Neural progenitor cell (in vitro differentiated cells): ENCODE measurements at regions not wholly inside any gene's neighbourhood (a gene's known extent, or its start where the extent isn't known, plus 50 kb on each side); places are given as distances from the start of the nearest gene placed in this dataset.

Experiments used
- DNase-seq: peaks from one replicate; pipeline ENCODE4 v3.0.0-alpha.2; 2016; ENCODE audit warnings: low spot score
- H2AFZ ChIP-seq: fragments of 200-600 bp; sonication (generic); replicated peaks from 2 replicates; pipeline ENCODE4 v1.6.1; 2016; ENCODE audit warnings: antibody characterized with exemption
- H3F3A ChIP-seq: fragments of 200-600 bp; sonication (generic); 2 replicates; pipeline ENCODE4 v1.6.1; 2016; ENCODE audit warnings: antibody characterized with exemption, low read depth
- H3K27ac ChIP-seq: fragments of 200-600 bp; sonication (generic); 2 replicates; pipeline ENCODE4 v1.5.1; 2016; ENCODE audit warnings: mild to moderate bottlenecking
- H3K27me3 ChIP-seq: fragments of 200-600 bp; sonication (generic); 2 replicates; pipeline ENCODE4 v1.6.1; 2016; ENCODE audit warnings: mild to moderate bottlenecking, moderate library complexity
- H3K36me3 ChIP-seq: fragments of 200-600 bp; sonication (generic); 2 replicates; pipeline ENCODE4 v1.5.1; 2016
- H3K4me1 ChIP-seq: fragments of 200-600 bp; sonication (generic); 2 replicates; pipeline ENCODE4 v1.6.1; 2016; ENCODE audit warnings: mixed run types
- H3K4me2 ChIP-seq: fragments of 200-600 bp; sonication (generic); 2 replicates; pipeline ENCODE4 v1.6.1; 2016
- H3K4me3 ChIP-seq: fragments of 200-600 bp; sonication (generic); 2 replicates; pipeline ENCODE4 v1.5.1; 2016
- H3K79me2 ChIP-seq: fragments of 200-600 bp; sonication (generic); 2 replicates; pipeline ENCODE4 v1.6.1; 2016; ENCODE audit warnings: low read depth
- H3K9ac ChIP-seq: fragments of 200-600 bp; sonication (generic); 2 replicates; pipeline ENCODE4 v1.6.1; 2016
- H3K9me3 ChIP-seq: fragments of 200-600 bp; sonication (generic); 2 replicates; pipeline ENCODE4 v1.5.1; 2016; ENCODE audit warnings: low read depth
- H4K20me1 ChIP-seq: fragments of 200-600 bp; sonication (generic); 2 replicates; pipeline ENCODE4 v1.6.1; 2016; ENCODE audit warnings: low read depth
- H3K27ac Mint-ChIP-seq: 3 replicates; pipeline ENCODE4 v1.8.0; 2021; ENCODE audit warnings: mixed read lengths
- H3K27me3 Mint-ChIP-seq: 2 replicates; pipeline ENCODE4 v1.8.0; 2022; ENCODE audit warnings: low read depth, mild to moderate bottlenecking, inconsistent platforms, moderate library complexity, mixed read lengths; ENCODE audit not compliant: insufficient read depth
- H3K36me3 Mint-ChIP-seq: 3 replicates; pipeline ENCODE4 v1.8.0; 2021; ENCODE audit warnings: mixed read lengths
- H3K4me1 Mint-ChIP-seq: 3 replicates; pipeline ENCODE4 v1.8.0; 2021; ENCODE audit warnings: mixed read lengths
- H3K4me3 Mint-ChIP-seq: 3 replicates; pipeline ENCODE4 v1.8.0; 2021; ENCODE audit warnings: mild to moderate bottlenecking, moderate library complexity, mixed read lengths
- H3K9me3 Mint-ChIP-seq: 3 replicates; pipeline ENCODE4 v1.8.0; 2020; ENCODE audit warnings: mixed read lengths
- CTCF ChIP-seq: fragments of 200-600 bp; sonication (generic); IDR thresholded peaks from 2 replicates; pipeline ENCODE4 v1.5.1; 2017; ENCODE audit warnings: antibody characterized with exemption, mild to moderate bottlenecking
- EZH2 ChIP-seq: fragments of 200-600 bp; sonication (generic); IDR thresholded peaks from 2 replicates; pipeline ENCODE4 v1.6.1; 2017; ENCODE audit warnings: antibody characterized with exemption, mild to moderate bottlenecking, moderate library complexity
- EZH2phosphoT487 ChIP-seq: fragments of 200-600 bp; sonication (generic); IDR thresholded peaks from 2 replicates; pipeline ENCODE4 v1.6.1; 2017; ENCODE audit warnings: antibody characterized with exemption

GRCh38 chrX:38500141-38500540, 61.2 kb upstream of the TSPAN7 start:
- H3K4me1 Mint-ChIP-seq: no peaks in the 10 kb centered on the region
- H2AFZ ChIP-seq: no peak overlapping the region
- no peak overlapping the region for H3K27ac Mint-ChIP-seq

GRCh38 chrX:38500866-38501265, 60.5 kb upstream of the TSPAN7 start:
- H3F3A ChIP-seq: no peaks in the 10 kb centered on the region
- H3K9me3 ChIP-seq: peaks cover 9% of the 10 kb centered on the region
- no peak overlapping the region for H3K4me3 Mint-ChIP-seq
- no peak overlapping the region for H3K9ac ChIP-seq
- H3K27me3 ChIP-seq: no peaks in the 10 kb centered on the region
- H3K36me3 ChIP-seq: no peaks in the 10 kb centered on the region
- no peaks in the 10 kb centered on the region for H4K20me1 ChIP-seq
- no peak overlapping the region for H3K27ac Mint-ChIP-seq
- H3K4me1 ChIP-seq: no peaks in the 10 kb centered on the region
- H3K27me3 Mint-ChIP-seq: peaks cover 5% of the 10 kb centered on the region
- no peaks in the 10 kb centered on the region for H3K4me1 Mint-ChIP-seq
- no peak overlapping the region for H3K4me2 ChIP-seq
- H3K36me3 Mint-ChIP-seq: no peaks in the 10 kb centered on the region
- no peak for DNase-seq
- TF ChIP-seq EZH2phosphoT487 (no peak), EZH2 (no peak), CTCF (no peak)
- H3K4me3 ChIP-seq: no peak overlapping the region
- H3K27ac ChIP-seq: no peak overlapping the region
- no peaks in the 10 kb centered on the region for H3K79me2 ChIP-seq
- no peak overlapping the region for H2AFZ ChIP-seq
- peaks cover 17% of the 10 kb centered on the region for H3K9me3 Mint-ChIP-seq

More at GRCh38 chrX:38500141-38500540, 61.2 kb upstream of the TSPAN7 start:
- Histone ChIP-seq H4K20me1 (no peaks in the 10 kb centered on the region), H3K27ac (no peak overlapping the region), H3F3A (no peaks in the 10 kb centered on the region), H3K4me3 (no peak overlapping the region), H3K4me1 (no peaks in the 10 kb centered on the region), H3K79me2 (no peaks in the 10 kb centered on the region), H3K4me2 (no peak overlapping the region), H3K9me3 (peaks cover 9% of the 10 kb centered on the region), H3K9ac (no peak overlapping the region), H3K36me3 (no peaks in the 10 kb centered on the region), H3K27me3 (no peaks in the 10 kb centered on the region)
- TF ChIP-seq EZH2: no peak
- no peak for TF ChIP-seq CTCF
- no peak for TF ChIP-seq EZH2phosphoT487
- Mint-ChIP-seq H3K36me3 (no peaks in the 10 kb centered on the region), H3K4me3 (no peak overlapping the region), H3K27me3 (peaks cover 5% of the 10 kb centered on the region), H3K9me3 (peaks cover 15% of the 10 kb centered on the region)
- DNase-seq: no peak

- H3K4me3 ChIP-seq: no peak overlapping the region
- H3K9me3 Mint-ChIP-seq: peaks cover 17% of the 10 kb centered on the region
- DNase-seq: no peak
- H3K27me3 Mint-ChIP-seq: no peaks in the 10 kb centered on the region
- H3K9me3 ChIP-seq: peaks cover 9% of the 10 kb centered on the region
- H3K4me3 Mint-ChIP-seq: no peak overlapping the region
- no peak overlapping the region for H3K9ac ChIP-seq
- no peak for TF ChIP-seq CTCF
- TF ChIP-seq EZH2: no peak
- TF ChIP-seq EZH2phosphoT487: no peak
- no peak overlapping the region for H3K4me2 ChIP-seq
- no peak overlapping the region for H3K27ac ChIP-seq
- H2AFZ ChIP-seq: no peak overlapping the region
- no peaks in the 10 kb centered on the region for H3K36me3 Mint-ChIP-seq
- H3K4me1 Mint-ChIP-seq: no peaks in the 10 kb centered on the region
- H3K27ac Mint-ChIP-seq: no peak overlapping the region
- H3K79me2 ChIP-seq: no peaks in the 10 kb centered on the region
- no peaks in the 10 kb centered on the region for H3F3A ChIP-seq
- H3K4me1 ChIP-seq: no peaks in the 10 kb centered on the region
- H3K27me3 ChIP-seq: no peaks in the 10 kb centered on the region
- H4K20me1 ChIP-seq: no peaks in the 10 kb centered on the region
- no peaks in the 10 kb centered on the region for H3K36me3 ChIP-seq
These were observed 55.8 kb upstream of the TSPAN7 start for GRCh38 chrX:38505583-38505982.
